Hippocampal formation (tissue), 2 donors: ENCODE measurements at regions not wholly inside any gene's neighbourhood (a gene's known extent, or its start where the extent isn't known, plus 50 kb on each side); places are given as distances from the start of the nearest gene placed in this dataset.
A peak's percentile ranks its signal among the peaks of the same experiment; 100 is the strongest.
"Not testable (repeated sequence)": the region's sequence is repeated elsewhere in the genome, so short reads cannot be mapped to it uniquely, and the experiment has no call there.

Experiments
- DNase-seq, 2 donors: peaks; one replicate each; lab custom pipeline; 2025; lab: John Stamatoyannopoulos, UW

GRCh38 chr7:132030086-132030568 is 473.7 kb upstream of the PODXL start:
- DNase-seq, result peak in 1 of 2 donors; percentile 38

DNA sequence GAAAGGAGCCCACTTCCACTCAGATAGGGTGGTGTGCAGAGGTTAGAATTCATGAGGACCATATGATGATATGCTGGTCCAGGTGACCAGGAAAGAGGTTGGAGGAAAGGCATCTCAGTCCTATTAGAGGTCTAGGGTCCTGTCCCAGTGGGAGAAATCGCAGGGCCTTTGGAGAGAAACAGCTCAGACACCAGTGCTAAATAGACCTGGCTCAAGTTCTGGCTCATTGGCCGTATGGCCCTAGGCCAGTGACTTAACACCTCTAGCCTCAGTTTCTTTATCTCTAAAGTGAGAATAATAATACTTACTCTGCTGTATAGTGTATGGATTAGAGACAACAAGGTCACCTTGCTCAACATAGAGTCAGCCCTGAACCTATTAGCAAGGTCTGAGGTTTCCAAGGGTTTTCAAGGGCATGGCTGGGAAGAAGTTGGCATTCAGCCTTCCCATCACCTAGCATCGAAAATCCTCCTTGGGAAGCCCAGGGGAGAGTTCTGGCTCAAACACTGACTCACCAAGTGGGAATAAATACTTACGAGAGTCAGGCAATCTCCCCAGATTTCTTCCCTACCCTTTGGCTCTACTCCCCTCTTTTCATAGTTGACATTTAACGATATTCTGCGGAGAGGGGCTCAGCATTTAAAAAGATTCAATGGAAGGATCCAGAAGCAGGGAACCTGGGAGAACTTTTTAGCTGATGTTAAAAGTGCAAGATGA is 473.1 kb upstream of the PODXL start:
- DNase-seq, result no peak

DNA sequence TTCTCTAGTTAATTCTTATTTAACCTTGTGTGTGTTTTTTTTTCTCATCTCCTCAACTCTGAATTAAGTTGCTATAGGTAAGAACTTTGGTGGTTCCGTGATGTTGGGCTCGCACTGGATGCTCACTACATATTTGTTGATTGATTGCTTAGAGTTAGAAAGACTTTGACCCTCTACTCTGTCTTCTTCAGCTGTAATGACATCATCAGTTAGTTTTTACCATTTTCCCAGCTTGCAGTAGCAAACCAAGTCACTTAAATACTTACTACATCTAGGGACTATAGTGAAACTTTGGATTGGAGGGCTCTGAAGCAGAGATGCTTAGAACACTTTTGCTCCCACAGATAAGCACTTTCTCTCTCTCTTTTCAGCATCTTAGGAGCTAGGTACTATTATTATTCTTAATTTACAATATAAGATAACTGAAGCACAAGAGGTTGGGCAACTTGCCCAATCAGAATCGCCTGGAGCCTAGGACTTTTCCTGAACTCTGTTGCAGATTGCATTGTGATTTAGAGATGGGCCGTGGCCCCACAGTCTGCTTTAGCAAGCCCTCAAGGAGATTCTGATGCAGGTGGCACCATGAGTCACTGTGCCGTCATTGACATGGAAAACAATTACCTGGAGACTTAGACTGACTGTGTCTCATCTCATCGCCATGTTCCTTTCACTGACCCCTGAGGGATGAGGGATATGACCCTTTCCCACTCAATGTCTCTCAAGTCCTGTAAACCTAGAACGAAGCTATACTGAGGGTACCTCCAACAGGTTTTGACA is 471.9 kb upstream of the PODXL start:
- DNase-seq, result no peak

DNA sequence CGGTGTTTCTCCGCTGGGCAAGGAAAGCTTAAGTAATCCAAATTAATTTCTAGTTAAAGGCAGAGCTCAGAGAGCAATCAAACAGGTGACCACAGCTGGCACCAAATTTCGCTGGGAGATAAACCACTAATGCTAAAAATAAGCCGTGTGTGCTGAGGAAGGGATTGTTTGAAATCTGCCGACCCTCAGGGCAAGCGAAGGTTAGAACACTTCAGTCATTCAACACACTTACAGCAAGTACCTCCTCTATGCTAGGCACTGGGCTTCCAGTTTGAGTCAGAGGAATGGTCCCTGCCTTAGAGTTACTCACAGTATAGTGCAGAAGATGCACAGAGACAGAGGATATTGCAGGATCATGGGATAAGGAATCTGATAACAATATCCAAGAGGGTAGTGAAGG is 467.9 kb upstream of the PODXL start:
- DNase-seq, result no peak

DNA sequence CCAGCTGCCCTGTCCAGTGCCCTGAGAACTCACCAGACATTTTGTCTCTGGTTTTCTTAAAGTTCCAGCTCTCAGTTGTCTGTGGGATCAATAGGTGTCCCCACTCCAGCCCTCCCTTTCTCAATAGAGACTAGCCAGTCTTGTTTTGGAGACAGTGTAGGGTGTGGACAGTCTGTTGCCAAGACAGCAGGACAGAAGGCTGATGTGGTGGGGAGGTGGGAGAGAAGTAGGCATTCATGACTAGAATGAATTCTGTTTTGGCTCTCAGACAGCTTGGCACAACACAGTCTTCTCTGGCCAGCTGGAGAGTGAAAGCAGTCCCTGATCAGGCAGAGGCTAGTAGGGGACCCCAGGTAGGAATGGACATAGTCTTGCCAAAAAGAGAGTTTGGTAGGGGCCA is 467.0 kb upstream of the PODXL start:
- no peak for DNase-seq

DNA sequence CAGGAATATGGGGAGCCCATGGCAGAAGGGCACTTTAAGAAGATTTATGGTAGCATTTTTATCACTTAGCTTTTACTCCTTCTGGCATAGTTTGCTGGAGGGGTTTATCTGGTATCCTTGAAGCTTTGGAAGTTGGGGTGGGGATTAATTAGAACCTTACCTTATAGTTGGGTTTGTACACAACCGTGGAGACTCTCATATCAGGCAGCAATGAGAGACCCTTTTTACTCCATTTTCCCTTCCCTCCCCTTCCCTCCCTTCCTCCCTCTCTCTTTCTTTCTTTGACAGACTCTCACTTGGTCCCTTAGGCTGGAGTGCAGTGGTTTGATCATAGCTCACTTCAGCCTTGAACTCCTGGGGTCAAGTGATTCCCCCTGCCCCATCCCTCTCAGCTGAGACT is 465.8 kb upstream of the PODXL start:
- no peak for DNase-seq

- DNase-seq, result no peak
Measured at GRCh38 chr7:132019703-132020102, 463.3 kb upstream of the PODXL start.

DNA sequence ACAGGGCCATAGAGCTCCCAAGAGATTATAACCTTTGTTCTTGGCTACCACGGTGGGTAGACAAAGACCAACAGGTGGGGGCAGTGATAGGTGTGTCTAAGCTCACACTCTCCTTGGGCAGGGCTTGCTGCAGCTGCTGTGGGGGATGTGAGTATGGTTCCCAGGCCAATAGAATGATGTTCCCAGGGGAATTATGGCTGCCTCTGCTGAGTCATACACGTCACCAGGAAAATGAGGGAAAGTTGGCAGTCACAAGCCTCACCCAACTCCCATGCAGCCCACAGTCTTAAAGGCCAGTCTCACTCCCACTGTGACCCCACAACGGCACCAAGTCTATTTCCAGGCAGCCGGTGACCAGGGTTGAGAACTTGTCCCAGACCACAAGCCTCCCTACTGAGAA is 453.4 kb upstream of the PODXL start:
- no peak for DNase-seq

DNA sequence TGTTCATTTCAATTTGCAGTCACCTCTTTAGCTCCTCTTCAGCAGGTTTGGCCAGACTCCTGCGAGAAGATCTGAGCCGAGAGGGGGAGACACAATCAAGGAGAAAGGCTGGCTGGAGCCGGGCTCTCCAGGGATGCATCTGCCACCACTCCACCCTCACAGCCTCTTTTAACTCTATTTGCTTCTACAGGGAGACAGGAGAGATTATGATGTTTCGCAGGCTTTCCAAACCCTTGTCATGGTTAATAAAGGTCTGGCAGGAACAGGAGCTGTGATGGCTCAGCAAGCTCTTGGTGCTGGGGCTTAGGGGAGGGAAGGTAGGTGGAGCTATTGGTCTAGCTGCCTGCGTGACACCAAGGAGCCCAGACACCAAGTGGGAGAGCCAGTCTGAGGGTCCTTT is 448.1 kb upstream of the PODXL start:
- no peak for DNase-seq

- no peak for DNase-seq
Measured at GRCh38 chr7:132002343-132002968, 446.0 kb upstream of the PODXL start.

- DNase-seq, result no peak
Measured at GRCh38 chr7:132001146-132001545, 444.7 kb upstream of the PODXL start.

DNA sequence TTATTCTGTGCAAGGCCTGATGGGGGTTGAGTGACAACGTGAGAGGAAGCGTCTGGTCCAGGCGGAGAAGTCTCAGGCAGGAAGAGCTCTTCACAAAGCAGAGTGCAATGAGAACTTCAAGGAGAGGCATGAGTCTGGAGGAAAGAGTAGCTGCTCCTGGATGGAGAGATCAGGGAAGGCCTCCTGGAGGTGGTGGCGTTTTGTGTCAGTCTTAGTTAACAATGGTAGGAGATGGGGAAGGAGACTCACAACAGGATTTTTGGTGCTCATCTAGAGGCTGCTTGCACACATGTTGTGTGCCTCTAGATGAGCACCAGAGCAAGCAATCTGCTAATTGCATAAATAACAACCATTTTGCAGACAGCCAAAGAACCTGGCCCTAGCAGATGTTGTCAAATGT is 442.8 kb upstream of the PODXL start:
- DNase-seq, result no peak

GRCh38 chr7:131995324-131995723 is 438.9 kb upstream of the PODXL start:
- no peak for DNase-seq

GRCh38 chr7:131981069-131981468 is 424.6 kb upstream of the PODXL start:
- not testable (repeated sequence) for DNase-seq

DNA sequence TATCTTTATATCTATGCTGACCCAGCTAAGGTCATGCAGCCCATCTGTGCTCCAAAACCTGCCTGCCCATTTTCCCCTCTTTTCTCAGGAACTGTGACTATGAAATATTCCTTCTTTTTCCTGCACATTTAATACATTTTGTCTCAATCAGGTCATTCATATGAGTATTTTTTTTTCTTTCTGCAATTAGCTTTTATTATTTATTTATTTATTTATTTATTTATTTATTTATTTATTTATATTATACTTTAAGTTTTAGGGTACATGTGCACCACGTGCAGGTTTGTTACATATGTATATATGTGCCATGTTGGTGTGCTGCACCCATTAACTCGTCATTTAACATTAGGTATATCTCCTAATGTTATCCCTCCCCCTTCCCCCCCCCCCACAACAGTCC is 421.7 kb upstream of the PODXL start:
- DNase-seq, result not testable (repeated sequence)

GRCh38 chr7:131976411-131976810 is 420.0 kb upstream of the PODXL start:
- no peak for DNase-seq

GRCh38 chr7:131974671-131975070 is 418.2 kb upstream of the PODXL start:
- DNase-seq, result no peak

GRCh38 chr7:131972251-131972650 is 415.8 kb upstream of the PODXL start:
- no peak for DNase-seq

GRCh38 chr7:131970602-131971001 is 414.2 kb upstream of the PODXL start:
- no peak for DNase-seq

DNA sequence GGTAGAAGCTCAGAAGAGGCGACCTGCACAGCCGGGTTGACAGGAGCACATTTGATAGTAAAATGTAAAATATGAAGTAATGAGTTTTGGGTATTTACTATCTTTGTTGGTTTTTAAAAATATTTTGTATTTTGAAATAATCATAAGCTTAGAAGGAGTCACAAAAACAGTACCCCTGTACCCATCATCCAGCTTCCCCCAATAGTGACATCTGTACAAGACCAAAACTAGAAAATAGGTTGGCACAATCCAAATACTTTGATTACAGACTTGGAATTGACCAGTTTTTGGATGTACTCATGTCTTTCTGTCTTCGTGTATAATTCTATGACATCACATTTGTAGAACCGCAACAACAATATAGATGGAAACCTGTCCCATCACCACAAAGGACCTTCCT is 413.1 kb upstream of the PODXL start:
- no peak for DNase-seq

GRCh38 chr7:131967216-131967730 is 410.8 kb upstream of the PODXL start:
- DNase-seq, result no peak

DNA sequence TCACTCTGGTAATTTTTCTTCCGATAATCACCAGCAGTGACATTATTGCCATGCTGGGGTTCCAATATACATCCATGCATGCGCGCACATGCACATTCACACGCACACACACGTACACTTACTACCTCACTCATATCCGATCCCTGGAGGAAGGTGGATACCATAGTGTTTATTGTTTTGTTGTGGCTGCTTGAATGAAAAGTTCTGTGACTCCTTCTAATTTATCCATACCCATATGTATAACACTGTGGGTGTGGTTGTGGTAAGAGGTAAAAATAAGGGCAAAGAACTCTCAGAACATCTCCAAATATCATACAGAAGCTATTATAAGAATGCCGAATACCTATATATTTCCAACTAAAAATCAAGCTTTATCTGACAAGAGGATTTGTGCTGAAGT is 407.8 kb upstream of the PODXL start:
- no peak for DNase-seq
